HEK293 (cell line): ENCODE measurements at regions not wholly inside any gene's neighbourhood (a gene's known extent, or its start where the extent isn't known, plus 50 kb on each side); places are given as distances from the start of the nearest gene placed in this dataset.

Source experiments
- CTCF ChIA-PET: fragments of 350-600 bp; formaldehyde crosslinking; extraction: SDS; loops from one replicate; lab custom pipeline; 2021; ENCODE audit warnings: antibody characterized with exemption; lab: Yijun Ruan, JAX
- POLR2A ChIA-PET: fragments of 300-600 bp; formaldehyde crosslinking; extraction: SDS; loops from one replicate; lab custom pipeline; 2020; ENCODE audit warnings: antibody characterized with exemption, inconsistent platforms; lab: Yijun Ruan, JAX
- H3K27ac ChIP-seq: fragments of 200-500 bp; sonication (Bioruptor generic); 2 replicates; pipeline ENCODE4 v1.5.1; 2014; ENCODE audit warnings: low read depth, low read length, control low read depth, inconsistent platforms; ENCODE audit errors: extremely low read depth
- H3K36me3 ChIP-seq, 2 experiments: fragments of 200-500 bp in 1 of 2; sonication (Bioruptor generic) in 1 of 2; 1 replicate in 1 of 2; 2 replicates in 1 of 2; pipeline ENCODE4 v1.5.1; 2014 to 2017; ENCODE audit warnings: inconsistent platforms in 2 of 2, low read length in 2 of 2; ENCODE audit not compliant: control insufficient read depth in 2 of 2, insufficient read depth in 1 of 2
- H3K4me1 ChIP-seq: fragments of 200-500 bp; sonication (Bioruptor generic); 2 replicates; pipeline ENCODE4 v1.5.1; 2014; ENCODE audit warnings: mild to moderate bottlenecking, low read length, inconsistent platforms; ENCODE audit not compliant: control insufficient read depth, insufficient read depth
- H3K4me3 ChIP-seq: 2 replicates; pipeline ENCODE4 v1.5.1; 2011; ENCODE audit warnings: low read depth, mild to moderate bottlenecking, control low read depth, low read length, moderate library complexity
- H3K9me3 ChIP-seq: fragments of 200-500 bp; sonication (Bioruptor generic); 2 replicates; pipeline ENCODE4 v1.5.1; 2014; ENCODE audit warnings: low read depth, low read length, inconsistent platforms; ENCODE audit not compliant: control insufficient read depth, insufficient read depth
- KLF9 ChIP-seq: fragments of 450-650 bp; formaldehyde crosslinking; IDR thresholded peaks from 2 replicates; pipeline ENCODE4 v1.5.1; 2016; ENCODE audit warnings: missing biosample characterization, missing genetic modification characterization, low read depth
- OVOL3 ChIP-seq: fragments of 450-650 bp; formaldehyde crosslinking; IDR thresholded peaks from 2 replicates; pipeline ENCODE4 v1.5.1; 2016; ENCODE audit warnings: missing biosample characterization, missing genetic modification characterization
- PRDM1 ChIP-seq: fragments of 450-650 bp; formaldehyde crosslinking; IDR thresholded peaks from 2 replicates; pipeline ENCODE4; 2016; ENCODE audit warnings: missing biosample characterization, missing genetic modification characterization
- SALL2 ChIP-seq: fragments of 450-650 bp; formaldehyde crosslinking; IDR thresholded peaks from 2 replicates; pipeline ENCODE4 v1.5.0; 2017; ENCODE audit warnings: missing biosample characterization, mild to moderate bottlenecking, missing genetic modification characterization, borderline replicate concordance
- WT1 ChIP-seq: fragments of 450-650 bp; formaldehyde crosslinking; IDR thresholded peaks from 2 replicates; pipeline ENCODE4 v1.5.1; 2016; ENCODE audit warnings: missing biosample characterization, missing genetic modification characterization
- ZBTB17 ChIP-seq: fragments of 450-650 bp; formaldehyde crosslinking; IDR thresholded peaks from 2 replicates; pipeline ENCODE4 v1.5.1; 2016; ENCODE audit warnings: missing biosample characterization, missing genetic modification characterization
- ZBTB8A ChIP-seq: fragments of 450-650 bp; formaldehyde crosslinking; IDR thresholded peaks from 2 replicates; pipeline ENCODE4 v1.5.1; 2016; ENCODE audit warnings: missing biosample characterization, missing genetic modification characterization
- ZFHX2 ChIP-seq: fragments of 450-650 bp; formaldehyde crosslinking; conservative IDR thresholded peaks from 2 replicates; pipeline ENCODE4 v1.5.1; 2016; ENCODE audit warnings: missing biosample characterization, missing genetic modification characterization
- ZIC2 ChIP-seq: fragments of 450-650 bp; formaldehyde crosslinking; IDR thresholded peaks from 2 replicates; pipeline ENCODE4 v1.5.1; 2016; ENCODE audit warnings: missing biosample characterization, missing genetic modification characterization
- ZNF133 ChIP-seq: fragments of 450-650 bp; formaldehyde crosslinking; IDR thresholded peaks from 2 replicates; pipeline ENCODE4 v1.5.1; 2016; ENCODE audit warnings: missing biosample characterization, missing genetic modification characterization
- ZNF140 ChIP-seq: fragments of 450-650 bp; formaldehyde crosslinking; IDR thresholded peaks from 2 replicates; pipeline ENCODE4 v1.5.1; 2016; ENCODE audit warnings: missing biosample characterization, missing genetic modification characterization
- ZNF155 ChIP-seq: fragments of 450-650 bp; formaldehyde crosslinking; IDR thresholded peaks from 2 replicates; pipeline ENCODE4 v1.5.1; 2016; ENCODE audit warnings: missing biosample characterization, missing genetic modification characterization
- ZNF221 ChIP-seq: fragments of 450-650 bp; formaldehyde crosslinking; IDR thresholded peaks from 2 replicates; pipeline ENCODE4 v1.5.1; 2017; ENCODE audit warnings: missing biosample characterization, missing genetic modification characterization, borderline replicate concordance
- ZNF248 ChIP-seq: fragments of 450-650 bp; formaldehyde crosslinking; IDR thresholded peaks from 2 replicates; pipeline ENCODE4 v1.5.1; 2017; ENCODE audit warnings: missing biosample characterization, missing genetic modification characterization
- ZNF324 ChIP-seq: fragments of 450-650 bp; formaldehyde crosslinking; IDR thresholded peaks from 2 replicates; pipeline ENCODE4 v1.5.1; 2016; ENCODE audit warnings: missing biosample characterization, missing genetic modification characterization
- ZNF341 ChIP-seq: fragments of 450-650 bp; formaldehyde crosslinking; IDR thresholded peaks from 2 replicates; pipeline ENCODE4; 2016; ENCODE audit warnings: low read depth, missing biosample characterization, missing genetic modification characterization
- ZNF423 ChIP-seq: fragments of 450-650 bp; formaldehyde crosslinking; IDR thresholded peaks from 2 replicates; pipeline ENCODE4 v1.5.1; 2016; ENCODE audit warnings: missing biosample characterization, missing genetic modification characterization
- ZNF510 ChIP-seq: fragments of 450-650 bp; formaldehyde crosslinking; IDR thresholded peaks from 2 replicates; pipeline ENCODE4 v1.5.1; 2018; ENCODE audit warnings: mild to moderate bottlenecking, missing genetic modification characterization, missing biosample characterization; ENCODE audit not compliant: insufficient replicate concordance
- ZNF585B ChIP-seq: fragments of 450-650 bp; formaldehyde crosslinking; IDR thresholded peaks from 2 replicates; pipeline ENCODE4 v1.5.1; 2016; ENCODE audit warnings: missing biosample characterization, missing genetic modification characterization
- ZNF610 ChIP-seq: fragments of 450-650 bp; formaldehyde crosslinking; IDR thresholded peaks from 2 replicates; pipeline ENCODE4 v1.5.1; 2016; ENCODE audit warnings: missing biosample characterization, missing genetic modification characterization, borderline replicate concordance
- ZNF623 ChIP-seq: fragments of 450-650 bp; formaldehyde crosslinking; IDR thresholded peaks from 2 replicates; pipeline ENCODE4 v1.5.1; 2016; ENCODE audit warnings: missing biosample characterization, missing genetic modification characterization
- ZNF629 ChIP-seq: fragments of 450-650 bp; formaldehyde crosslinking; IDR thresholded peaks from 2 replicates; pipeline ENCODE4 v1.5.1; 2017; ENCODE audit warnings: missing biosample characterization, missing genetic modification characterization
- ZNF792 ChIP-seq: fragments of 450-650 bp; formaldehyde crosslinking; IDR thresholded peaks from 2 replicates; pipeline ENCODE4 v1.5.1; 2016; ENCODE audit warnings: missing biosample characterization, missing genetic modification characterization
- ZSCAN16 ChIP-seq: fragments of 450-650 bp; formaldehyde crosslinking; IDR thresholded peaks from 2 replicates; pipeline ENCODE4 v1.5.1; 2016; ENCODE audit warnings: missing biosample characterization, missing genetic modification characterization
- TF ChIP-seq, protein P1 (sequence below): fragments of 450-650 bp; formaldehyde crosslinking; IDR thresholded peaks from 2 replicates; pipeline ENCODE4 v1.5.1; 2017; ENCODE audit warnings: missing biosample characterization, missing genetic modification characterization
- TF ChIP-seq, protein P2 (sequence below): fragments of 450-650 bp; formaldehyde crosslinking; IDR thresholded peaks from 2 replicates; pipeline ENCODE4 v1.5.1; 2016; ENCODE audit warnings: missing biosample characterization, missing genetic modification characterization
- TF ChIP-seq, protein P3 (sequence below): fragments of 450-650 bp; formaldehyde crosslinking; IDR thresholded peaks from 2 replicates; pipeline ENCODE4 v1.5.1; 2016; ENCODE audit warnings: missing biosample characterization, missing genetic modification characterization
- TF ChIP-seq, protein P4 (sequence below): sonication (generic); formaldehyde crosslinking; IDR thresholded peaks from 2 replicates; pipeline ENCODE4 v1.8.1; 2022; ENCODE audit warnings: mild to moderate bottlenecking, moderate library complexity, missing genetic modification reagents
- TF ChIP-seq, protein P5 (sequence below): fragments of 450-650 bp; formaldehyde crosslinking; IDR thresholded peaks from 2 replicates; pipeline ENCODE4 v1.5.1; 2016; ENCODE audit warnings: missing biosample characterization, missing genetic modification characterization
- TF ChIP-seq, protein P6 (sequence below): fragments of 450-650 bp; formaldehyde crosslinking; IDR thresholded peaks from 2 replicates; pipeline ENCODE4 v1.5.1; 2017; ENCODE audit warnings: missing biosample characterization, missing genetic modification characterization
- TF ChIP-seq, protein P7 (sequence below): fragments of 450-650 bp; formaldehyde crosslinking; IDR thresholded peaks from 2 replicates; pipeline ENCODE4 v1.5.1; 2016; ENCODE audit warnings: missing biosample characterization, missing genetic modification characterization, borderline replicate concordance

DNA sequence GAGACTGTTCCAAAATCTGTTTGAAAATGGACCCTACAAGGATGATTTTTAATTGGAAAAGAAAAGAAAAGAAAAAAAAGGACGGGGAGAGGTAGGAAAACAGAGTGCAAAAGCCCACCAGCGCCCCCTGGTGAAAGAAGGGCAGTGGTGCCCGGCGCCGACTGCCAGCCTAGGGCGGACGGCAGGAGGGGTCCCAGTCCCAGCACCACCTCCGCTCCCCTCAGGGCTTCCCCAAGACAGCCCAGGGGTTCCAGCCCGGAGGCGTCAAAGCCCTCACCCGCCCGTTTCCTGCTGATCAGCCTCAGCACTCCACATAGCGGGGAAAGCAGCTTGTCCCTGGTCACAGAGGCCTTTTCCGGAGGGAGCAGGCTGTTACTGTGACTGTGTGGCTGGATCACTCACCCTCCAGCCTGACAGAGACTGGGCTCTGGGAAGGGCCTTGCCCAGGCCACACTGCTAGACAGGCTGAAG lies 213.9 kb downstream of the TFCP2L1 start:
- POLR2A ChIA-PET = no interaction called here
- H3K9me3 ChIP-seq = no peaks in the 10 kb centered on the region
- TF ChIP-seq ZNF324 = no peak
- peak; percentile 93 for TF ChIP-seq ZNF341
- no peak for TF ChIP-seq ZNF155
- no peak for TF ChIP-seq ZNF510 (tag by site-specific recombination)
- no peak for TF ChIP-seq ZNF623
- no peak for TF ChIP-seq ZNF423
- TF ChIP-seq SALL2 (tag by site-specific recombination) = no peak
- no peak for TF ChIP-seq PRDM1
- TF ChIP-seq ZNF140 (tag by site-specific recombination) = no peak
- no peak for TF ChIP-seq WT1 (tag by site-specific recombination)
- no peak for TF ChIP-seq ZNF629 (tag by site-specific recombination)
- TF ChIP-seq ZNF133 (tag by site-specific recombination) = no peak
- TF ChIP-seq, protein P1, sequence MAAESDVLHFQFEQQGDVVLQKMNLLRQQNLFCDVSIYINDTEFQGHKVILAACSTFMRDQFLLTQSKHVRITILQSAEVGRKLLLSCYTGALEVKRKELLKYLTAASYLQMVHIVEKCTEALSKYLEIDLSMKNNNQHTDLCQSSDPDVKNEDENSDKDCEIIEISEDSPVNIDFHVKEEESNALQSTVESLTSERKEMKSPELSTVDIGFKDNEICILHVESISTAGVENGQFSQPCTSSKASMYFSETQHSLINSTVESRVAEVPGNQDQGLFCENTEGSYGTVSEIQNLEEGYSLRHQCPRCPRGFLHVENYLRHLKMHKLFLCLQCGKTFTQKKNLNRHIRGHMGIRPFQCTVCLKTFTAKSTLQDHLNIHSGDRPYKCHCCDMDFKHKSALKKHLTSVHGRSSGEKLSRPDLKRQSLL (tag by site-specific recombination) = no peak
- TF ChIP-seq, protein P2, sequence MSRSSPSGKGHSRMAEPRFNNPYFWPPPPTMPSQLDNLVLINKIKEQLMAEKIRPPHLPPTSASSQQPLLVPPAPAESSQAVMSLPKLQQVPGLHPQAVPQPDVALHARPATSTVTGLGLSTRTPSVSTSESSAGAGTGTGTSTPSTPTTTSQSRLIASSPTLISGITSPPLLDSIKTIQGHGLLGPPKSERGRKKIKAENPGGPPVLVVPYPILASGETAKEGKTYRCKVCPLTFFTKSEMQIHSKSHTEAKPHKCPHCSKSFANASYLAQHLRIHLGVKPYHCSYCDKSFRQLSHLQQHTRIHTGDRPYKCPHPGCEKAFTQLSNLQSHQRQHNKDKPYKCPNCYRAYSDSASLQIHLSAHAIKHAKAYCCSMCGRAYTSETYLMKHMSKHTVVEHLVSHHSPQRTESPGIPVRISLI (tag by site-specific recombination) = peak; percentile 64; the same call in 1 of the 2 replicates
- 0 out of 2 replicates have a peak, but pooled peaks have one; percentile 15 for TF ChIP-seq ZBTB17
- no peak for TF ChIP-seq ZNF610 (tag by site-specific recombination)
- TF ChIP-seq ZNF792 (tag by site-specific recombination) = no peak
- TF ChIP-seq, protein P3, sequence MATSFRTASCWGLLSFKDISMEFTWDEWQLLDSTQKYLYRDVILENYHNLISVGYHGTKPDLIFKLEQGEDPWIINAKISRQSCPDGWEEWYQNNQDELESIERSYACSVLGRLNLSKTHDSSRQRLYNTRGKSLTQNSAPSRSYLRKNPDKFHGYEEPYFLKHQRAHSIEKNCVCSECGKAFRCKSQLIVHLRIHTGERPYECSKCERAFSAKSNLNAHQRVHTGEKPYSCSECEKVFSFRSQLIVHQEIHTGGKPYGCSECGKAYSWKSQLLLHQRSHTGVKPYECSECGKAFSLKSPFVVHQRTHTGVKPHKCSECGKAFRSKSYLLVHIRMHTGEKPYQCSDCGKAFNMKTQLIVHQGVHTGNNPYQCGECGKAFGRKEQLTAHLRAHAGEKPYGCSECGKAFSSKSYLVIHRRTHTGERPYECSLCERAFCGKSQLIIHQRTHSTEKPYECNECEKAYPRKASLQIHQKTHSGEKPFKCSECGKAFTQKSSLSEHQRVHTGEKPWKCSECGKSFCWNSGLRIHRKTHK = no peak
- 0 out of 2 replicates have a peak, but pooled peaks have one; percentile 6 for TF ChIP-seq ZBTB8A
- TF ChIP-seq, protein P4, sequence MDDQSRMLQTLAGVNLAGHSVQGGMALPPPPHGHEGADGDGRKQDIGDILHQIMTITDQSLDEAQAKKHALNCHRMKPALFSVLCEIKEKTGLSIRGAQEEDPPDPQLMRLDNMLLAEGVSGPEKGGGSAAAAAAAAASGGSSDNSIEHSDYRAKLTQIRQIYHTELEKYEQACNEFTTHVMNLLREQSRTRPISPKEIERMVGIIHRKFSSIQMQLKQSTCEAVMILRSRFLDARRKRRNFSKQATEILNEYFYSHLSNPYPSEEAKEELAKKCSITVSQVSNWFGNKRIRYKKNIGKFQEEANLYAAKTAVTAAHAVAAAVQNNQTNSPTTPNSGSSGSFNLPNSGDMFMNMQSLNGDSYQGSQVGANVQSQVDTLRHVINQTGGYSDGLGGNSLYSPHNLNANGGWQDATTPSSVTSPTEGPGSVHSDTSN (CRISPR knock-in tag) = no peak
- TF ChIP-seq, protein P5, sequence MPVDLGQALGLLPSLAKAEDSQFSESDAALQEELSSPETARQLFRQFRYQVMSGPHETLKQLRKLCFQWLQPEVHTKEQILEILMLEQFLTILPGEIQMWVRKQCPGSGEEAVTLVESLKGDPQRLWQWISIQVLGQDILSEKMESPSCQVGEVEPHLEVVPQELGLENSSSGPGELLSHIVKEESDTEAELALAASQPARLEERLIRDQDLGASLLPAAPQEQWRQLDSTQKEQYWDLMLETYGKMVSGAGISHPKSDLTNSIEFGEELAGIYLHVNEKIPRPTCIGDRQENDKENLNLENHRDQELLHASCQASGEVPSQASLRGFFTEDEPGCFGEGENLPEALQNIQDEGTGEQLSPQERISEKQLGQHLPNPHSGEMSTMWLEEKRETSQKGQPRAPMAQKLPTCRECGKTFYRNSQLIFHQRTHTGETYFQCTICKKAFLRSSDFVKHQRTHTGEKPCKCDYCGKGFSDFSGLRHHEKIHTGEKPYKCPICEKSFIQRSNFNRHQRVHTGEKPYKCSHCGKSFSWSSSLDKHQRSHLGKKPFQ (tag by site-specific recombination) = no peak
- no peak for TF ChIP-seq ZNF221 (tag by site-specific recombination)
- TF ChIP-seq ZIC2 (tag by site-specific recombination) = peak; percentile 85
- TF ChIP-seq KLF9 (tag by site-specific recombination) = no peak
- no peak for TF ChIP-seq ZSCAN16 (tag by site-specific recombination)
- TF ChIP-seq, protein P6, sequence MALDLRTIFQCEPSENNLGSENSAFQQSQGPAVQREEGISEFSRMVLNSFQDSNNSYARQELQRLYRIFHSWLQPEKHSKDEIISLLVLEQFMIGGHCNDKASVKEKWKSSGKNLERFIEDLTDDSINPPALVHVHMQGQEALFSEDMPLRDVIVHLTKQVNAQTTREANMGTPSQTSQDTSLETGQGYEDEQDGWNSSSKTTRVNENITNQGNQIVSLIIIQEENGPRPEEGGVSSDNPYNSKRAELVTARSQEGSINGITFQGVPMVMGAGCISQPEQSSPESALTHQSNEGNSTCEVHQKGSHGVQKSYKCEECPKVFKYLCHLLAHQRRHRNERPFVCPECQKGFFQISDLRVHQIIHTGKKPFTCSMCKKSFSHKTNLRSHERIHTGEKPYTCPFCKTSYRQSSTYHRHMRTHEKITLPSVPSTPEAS = no peak
- TF ChIP-seq, protein P7, sequence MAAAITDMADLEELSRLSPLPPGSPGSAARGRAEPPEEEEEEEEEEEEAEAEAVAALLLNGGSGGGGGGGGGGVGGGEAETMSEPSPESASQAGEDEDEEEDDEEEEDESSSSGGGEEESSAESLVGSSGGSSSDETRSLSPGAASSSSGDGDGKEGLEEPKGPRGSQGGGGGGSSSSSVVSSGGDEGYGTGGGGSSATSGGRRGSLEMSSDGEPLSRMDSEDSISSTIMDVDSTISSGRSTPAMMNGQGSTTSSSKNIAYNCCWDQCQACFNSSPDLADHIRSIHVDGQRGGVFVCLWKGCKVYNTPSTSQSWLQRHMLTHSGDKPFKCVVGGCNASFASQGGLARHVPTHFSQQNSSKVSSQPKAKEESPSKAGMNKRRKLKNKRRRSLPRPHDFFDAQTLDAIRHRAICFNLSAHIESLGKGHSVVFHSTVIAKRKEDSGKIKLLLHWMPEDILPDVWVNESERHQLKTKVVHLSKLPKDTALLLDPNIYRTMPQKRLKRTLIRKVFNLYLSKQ (tag by site-specific recombination) = no peak
- TF ChIP-seq ZFHX2 (tag by site-specific recombination) = peak; percentile 36
- no peak for TF ChIP-seq ZNF585B (tag by site-specific recombination)
- TF ChIP-seq OVOL3 (tag by site-specific recombination) = no peak
- no peak for TF ChIP-seq ZNF248 (tag by site-specific recombination)

More for the DNA sequence above, 213.9 kb downstream of the TFCP2L1 start:
- Histone ChIP-seq H3K36me3 (no peaks in the 10 kb centered on the region), H3K4me3 (no peak overlapping the region), H3K4me1 (peaks cover 8% of the 10 kb centered on the region; the same call in 1 of the 2 replicates), H3K27ac (no peak overlapping the region; the same call in 1 of the 2 replicates)
- CTCF ChIA-PET = interaction anchor here (0.6 to 3.3 kb wide), 29 partner anchors 9 to 1324 kb away, joined by 3 to 67 read pairs (median 4); no protein-coding TSS in a partner anchor
